NCI-H69 (cell line): ENCODE measurements at regions not wholly inside any gene's neighbourhood (a gene's known extent, or its start where the extent isn't known, plus 50 kb on each side); places are given as distances from the start of the nearest gene placed in this dataset.

ENCODE experiments used
- DNase-seq: peaks from one replicate; lab custom pipeline; 2025; lab: John Stamatoyannopoulos, UW

DNA sequence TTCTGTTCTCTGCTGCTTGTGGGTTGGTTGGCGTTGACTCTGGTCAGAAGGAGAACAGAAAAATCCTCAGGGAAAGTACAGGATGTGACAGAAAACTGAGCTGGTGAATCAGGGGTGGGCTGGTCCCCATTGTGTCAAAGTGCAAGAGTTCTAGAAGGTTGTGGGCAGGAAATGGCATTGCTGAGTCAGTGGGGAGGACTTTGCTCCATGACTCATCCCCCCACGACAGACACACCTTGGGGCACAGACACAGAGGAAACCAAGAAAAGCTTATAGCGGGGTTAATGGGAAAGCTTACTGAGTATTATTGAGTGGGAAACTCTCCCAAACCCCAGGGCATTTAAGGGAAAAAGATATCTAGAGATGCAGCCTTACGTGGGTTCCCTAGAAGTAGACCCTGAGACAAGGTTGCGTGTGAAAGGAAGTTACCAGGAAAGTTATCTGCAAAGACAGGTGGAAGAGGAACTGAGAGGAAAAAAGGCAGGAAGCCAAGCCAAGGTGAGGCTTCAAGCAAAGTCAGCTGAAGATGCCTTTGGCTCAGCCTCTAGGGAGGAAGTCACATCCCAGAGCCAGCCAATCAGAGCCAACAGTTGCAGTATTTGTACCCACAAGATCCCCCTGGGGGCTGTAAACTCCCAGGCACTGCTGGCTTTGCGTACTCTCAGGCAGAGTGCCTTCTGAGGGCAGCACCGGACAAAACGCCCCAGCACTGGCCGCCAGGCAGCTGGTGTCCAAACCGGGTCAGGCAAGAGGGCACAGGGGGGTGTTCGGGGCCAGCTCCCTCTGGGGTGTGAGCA is 86.4 kb downstream of the FOXL1 start:
- DNase-seq: no peak

DNA sequence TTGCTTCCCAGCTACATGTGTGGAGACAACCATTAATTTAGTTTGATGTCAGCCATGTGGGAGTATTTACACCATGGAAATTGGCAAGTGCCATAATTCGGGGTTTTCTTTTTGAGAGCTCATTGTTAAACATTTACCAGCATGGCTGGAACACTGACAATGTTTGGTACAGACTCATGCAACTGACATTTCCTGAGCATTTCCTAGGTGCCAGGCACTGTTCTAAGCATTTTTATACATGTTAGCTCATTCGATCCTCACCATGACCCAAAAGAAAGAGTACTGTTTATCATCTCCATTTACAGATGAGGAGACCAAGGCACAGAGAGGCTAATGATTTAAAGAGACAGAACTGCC is 86.9 kb downstream of the FOXL1 start:
- no peak for DNase-seq

DNA sequence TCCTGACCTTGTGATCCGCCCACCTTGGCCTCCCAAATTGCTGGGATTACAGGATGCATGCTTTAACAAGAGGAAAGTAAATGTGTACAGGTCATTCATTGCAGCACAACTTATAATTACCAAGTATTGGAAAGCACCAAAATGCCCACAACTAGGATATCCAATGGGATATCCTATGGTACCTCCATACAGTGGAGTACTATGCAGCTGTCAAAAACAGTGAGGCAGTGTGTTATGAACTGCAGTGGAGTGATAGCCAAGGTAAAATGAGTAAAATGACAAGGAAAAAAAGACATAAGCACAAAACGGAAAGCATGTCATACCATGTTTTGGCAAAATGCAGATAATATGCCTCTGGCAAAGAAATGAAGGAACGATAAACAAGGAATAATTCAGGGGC is 87.6 kb downstream of the FOXL1 start:
- DNase-seq: no peak

DNA sequence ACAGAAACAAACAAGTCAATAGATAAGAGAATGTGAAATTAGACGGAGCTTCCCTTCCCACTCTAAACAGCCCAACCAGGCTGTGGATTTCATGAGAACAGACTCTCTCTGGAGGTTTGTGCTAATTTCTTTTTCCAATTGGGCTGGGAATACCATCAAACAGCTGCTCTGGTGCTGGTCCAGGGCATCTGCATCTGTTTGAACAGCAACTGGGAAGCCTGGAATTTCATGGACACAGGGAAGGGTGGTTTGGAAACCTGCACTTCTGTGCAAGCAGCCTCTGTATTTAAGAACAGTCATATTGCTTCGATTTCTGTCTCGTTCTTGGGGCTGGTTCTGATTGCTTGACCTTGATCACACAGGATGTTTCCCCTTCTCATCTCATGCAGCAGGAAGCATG is 88.7 kb downstream of the FOXL1 start:
- DNase-seq: no peak

DNA sequence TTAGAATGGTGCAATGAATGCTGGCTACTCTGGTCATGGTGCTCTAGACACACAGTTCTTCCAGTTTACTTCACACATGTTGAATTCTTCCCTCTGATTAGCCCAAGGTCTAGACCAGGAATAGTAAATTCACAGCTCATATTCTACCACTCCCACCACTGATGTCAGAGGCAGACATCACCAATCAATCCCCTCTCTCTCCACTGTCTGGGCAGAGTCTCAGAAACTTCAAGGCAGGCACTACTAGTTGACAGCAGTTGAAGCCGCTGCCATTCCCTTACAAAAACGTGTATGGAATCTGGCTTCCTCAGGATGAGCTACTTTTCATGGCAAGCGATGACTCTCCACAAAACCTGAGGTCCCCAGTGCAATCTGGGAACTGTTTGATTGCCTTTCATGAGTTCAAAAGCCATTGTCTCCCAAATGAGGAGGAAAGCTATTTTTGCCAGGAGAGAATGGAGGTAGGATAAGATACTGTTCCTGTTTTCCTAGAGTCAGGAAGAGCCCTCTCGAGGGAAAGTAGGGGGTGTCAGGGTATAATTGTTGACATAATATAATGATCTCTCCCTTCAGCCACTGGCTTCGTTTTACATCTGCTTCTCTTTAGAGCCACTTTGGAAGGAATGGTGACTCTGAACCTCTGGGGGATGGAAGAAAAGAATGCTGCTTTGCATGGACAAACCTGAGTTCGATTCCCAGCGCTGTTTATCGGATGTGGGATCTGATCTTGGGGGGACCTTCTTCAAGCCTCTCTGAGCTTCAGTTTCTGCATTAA is 90.0 kb downstream of the FOXL1 start:
- no peak for DNase-seq

DNA sequence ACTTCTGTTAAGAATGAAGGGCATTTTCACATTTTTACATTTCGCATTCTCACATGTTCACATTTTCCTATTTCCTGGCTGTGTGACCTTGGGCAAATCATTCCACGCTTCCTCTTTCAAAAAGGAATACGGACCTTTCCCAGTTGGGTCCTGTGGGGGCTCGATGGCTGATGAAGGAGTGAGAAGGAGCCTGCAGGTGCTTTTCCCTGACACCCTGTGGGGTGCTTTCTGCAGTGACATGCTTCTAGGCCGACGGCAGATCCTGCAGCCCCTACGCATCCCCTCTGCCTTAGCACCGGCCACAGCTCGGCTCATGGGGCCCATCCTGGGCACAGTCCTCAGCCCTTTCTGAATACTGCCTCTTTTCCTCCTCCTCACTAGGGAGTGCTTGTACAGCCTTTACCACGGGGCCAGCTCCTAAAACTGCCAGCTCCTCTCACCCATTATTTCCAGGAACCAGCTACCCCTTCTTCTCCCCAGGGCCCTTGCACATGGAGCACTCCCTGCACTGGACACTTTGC is 91.0 kb downstream of the FOXL1 start:
- no peak for DNase-seq

DNA sequence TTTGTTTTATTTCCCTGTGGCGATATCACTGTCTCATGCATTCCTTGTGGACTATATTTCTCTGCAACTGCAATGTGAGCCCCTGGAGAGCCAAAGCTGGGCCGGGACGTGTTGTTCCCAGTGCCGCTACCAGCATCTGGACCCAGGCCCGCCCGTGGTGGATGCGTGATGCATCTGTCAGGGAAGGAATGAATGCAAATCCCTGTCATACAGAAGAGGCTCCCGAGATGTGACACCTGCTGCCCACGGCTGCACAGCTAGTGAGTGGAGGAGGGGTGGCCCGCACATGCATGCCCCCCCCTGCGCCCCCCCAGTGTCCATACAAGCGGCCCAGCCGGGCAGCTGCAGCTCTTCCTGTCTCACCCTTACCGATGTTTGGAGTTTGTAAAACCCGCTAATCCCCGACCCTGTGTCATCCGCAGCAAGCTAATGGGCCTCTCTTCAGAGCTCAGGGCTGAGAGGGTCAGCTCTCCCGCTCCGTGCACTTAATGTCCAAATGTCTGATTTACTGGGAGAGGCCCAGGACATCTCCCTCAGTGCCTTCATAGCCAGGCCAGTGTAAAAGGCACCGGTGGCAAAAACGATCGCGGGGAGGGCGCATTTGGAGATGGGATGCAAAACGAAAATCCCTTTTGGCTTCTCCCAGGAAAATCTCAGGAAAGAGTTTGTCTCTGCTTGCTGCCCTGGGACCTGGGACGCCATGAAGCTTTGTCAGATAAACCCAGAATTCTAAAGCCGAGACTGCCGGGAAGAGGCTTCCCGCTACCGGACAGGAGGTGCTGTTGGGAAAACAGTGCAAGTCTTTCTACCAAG is 91.8 kb downstream of the FOXL1 start:
- no peak for DNase-seq

DNA sequence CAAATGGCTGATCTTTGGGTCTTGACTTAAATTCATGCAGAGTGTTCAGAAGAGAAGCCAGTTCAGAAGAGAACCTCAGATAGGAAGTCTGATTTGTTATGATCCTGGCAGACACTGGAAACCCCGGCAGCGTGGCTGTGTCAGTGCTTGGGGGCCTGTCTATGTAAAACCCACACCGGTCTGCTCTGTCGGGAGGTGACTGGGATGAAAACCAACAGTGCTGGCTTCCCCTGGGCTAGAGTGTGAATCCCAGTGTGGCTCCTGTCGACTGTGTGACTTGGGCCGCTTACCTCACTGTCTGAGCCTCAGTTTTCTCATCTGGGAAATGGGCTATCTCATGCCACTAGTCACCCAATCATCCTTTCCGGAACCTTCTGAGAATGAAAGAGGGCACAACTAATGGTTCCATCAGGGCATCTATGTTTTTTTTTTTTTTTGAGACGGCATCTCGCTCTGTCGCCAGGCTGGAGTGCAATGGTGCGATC is 92.4 kb downstream of the FOXL1 start:
- no peak for DNase-seq

DNA sequence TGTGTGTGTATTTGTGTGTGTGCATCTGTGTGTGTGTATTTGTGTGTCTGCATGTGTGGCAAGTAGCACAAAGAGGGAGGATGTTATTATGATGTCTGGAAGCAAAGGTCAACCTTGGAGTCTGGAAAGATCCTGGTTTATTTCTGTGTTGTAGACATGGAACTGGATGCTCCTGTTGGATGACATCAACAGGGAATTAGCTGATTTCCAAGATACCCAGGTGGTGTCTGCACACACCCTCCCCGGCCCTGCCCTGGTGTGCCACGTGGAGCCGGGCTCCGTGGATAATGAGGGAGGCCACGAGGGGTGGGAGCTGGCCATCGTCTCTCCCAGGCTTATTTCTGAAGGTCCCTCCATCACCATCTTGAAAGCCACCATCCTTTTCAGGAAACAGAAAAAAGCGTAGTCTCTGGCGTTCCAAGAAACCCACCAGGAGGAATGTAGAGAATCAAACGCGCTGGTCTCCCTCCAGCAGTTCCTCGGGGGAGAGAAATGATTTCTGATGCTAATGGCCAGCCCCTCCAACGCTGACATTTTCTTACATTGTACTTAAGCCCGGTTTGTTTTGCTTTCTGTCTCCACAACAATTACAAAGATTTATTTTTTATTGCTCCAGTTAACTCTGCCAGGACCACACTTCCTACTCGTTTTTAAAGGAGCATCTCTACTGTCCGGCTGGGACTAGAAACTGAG is 93.3 kb downstream of the FOXL1 start:
- DNase-seq: no peak

DNA sequence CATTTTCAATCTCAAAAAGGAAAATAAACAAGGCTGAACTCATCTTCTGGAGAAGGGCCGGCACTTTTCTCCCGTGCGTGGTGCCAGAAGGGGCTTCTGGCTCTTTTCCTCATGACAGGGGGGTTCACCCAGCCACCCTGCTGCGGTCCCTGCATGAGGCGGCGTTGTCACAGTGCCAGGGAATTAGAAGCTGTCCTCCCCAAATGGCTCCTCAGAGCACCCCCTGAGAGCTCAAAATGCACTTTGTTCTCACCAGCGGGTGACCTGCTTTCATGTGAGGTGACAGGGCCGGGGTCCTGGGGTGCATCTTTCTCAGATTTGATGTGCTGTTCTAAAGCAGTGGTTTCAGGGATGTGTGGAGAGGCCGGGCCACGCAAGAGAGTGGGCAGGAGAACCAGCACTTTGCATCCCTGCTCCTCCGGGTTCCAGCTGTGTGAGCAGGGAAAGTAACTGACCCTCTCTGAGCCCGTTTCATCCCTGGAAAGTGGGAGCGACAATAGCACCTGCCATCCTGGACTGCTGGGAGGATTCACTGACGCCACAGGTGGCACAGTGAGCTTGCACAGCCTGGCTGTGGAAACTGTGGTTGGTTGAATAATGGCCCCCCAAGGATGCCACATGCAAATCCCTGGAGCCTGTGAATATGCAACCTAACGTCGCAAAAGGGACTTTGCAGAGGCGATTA is 94.0 kb downstream of the FOXL1 start:
- no peak for DNase-seq

DNA sequence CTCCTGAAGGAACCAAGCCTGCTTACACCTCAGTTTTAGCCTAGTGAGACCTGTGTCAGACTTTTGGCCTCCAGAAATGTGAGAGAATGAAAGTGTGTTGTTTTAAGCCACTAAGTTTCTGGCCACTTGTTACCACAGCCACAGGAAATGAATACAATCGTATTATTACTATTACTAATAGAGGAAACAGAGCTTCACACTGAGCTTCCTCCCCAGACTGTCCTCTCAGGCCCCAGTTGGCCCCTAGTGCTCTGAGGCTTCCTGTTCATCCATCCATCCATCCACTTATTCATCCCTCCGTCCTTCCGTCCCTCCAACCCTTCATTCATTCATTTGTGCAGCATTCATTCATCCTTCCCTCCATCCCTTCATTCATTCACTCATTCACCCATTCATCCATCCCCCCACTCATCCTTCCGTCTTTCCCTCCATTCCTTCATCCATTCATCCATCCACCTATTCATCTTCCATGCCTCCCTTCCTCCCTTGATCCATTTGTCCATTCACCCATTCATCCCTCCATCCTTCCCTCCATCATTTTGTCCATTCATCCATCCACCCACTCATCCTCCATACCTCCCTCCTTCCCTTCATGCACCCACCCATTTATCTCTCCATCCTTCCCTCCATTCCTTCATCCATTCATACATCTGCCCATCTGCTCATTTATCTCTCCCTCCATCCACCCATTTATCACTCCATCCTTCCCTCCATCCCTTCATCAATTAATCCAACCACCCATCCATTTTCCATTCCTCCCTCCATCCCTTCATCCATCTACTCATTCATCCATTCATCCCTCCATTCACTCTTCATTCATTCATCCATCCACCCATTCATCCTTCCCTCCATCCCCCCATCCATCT is 95.0 kb downstream of the FOXL1 start:
- no peak for DNase-seq

DNA sequence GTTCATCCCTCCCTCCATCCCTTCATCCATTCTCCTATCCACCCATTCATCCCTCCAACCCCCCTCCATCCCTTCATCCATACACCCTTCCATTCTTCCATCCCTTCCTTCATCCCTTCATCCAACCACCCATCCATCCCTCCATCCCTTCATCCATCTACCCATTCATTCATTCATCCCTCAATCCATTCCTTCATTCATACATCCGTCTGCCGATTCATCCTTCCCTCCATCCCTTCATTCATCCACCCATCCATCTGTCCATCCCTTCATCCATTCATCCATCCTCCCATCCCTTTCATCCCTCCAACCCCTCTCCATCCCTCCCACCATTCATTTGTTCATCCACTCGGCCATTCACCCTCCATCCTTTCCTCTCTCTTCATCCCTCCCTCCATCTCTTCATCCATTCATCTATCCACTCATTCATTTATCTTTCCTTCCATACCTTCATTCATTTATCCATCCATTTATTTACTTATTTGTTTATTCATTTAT is 95.7 kb downstream of the FOXL1 start:
- no peak for DNase-seq

DNA sequence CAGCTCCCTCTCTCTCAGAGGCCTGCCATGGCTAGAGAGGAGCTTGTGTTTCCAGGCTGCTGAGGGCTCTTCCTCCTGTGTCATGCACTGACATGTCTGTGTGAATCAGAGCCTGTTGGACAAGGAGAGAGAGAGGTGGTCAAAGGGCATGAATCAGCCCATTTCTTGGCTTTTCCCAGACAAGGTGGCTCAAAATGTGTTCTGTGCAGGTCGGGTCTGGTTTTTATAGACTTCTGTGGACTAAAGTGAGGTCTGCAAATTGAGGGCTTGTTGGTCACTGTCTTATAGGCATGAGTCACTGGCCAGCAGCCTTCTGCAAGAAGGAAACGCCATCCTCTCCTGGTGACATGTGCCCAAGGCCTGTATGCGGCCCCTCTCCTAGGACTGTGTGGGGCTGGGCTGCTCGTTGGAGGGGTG is 97.9 kb downstream of the FOXL1 start:
- DNase-seq: no peak

DNA sequence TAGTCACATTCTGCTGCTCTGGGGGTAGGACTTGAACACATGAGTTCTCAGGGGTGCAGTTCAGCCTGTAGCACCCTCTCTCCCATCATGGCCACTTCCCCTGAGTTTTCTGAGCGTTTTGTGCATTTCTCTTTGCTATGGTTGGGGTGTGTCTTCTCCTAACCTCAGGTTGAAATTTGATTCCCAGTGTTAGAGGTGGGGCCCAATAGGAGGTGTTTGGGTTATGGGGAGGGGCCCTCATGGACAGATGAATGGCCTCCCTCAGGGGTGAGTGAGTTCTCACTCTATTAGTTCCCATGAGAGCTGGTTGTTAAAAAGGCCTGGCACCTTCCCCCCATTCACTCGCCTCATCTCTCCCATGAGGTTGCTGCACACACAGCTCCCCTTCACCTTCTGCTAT is 101.1 kb downstream of the FOXL1 start:
- DNase-seq: no peak

DNA sequence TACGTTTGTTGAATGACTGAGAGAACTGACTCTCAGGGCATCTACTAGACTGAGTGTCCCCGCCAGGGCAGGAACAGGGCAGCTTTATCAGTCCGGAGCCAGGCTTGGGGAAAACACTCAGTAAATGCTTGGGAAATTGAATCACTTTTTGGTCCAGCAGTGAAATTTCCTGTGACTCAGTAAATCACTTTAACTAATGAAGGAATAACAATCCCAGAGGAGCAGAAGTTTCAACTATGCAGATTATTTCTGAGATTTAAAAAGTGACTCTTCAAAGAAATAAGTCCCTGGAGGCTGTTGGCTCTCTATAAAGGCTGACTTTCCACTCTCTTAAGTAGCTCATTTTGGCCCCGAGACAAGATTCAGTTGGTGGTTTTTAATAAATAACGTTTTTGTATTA is 101.8 kb downstream of the FOXL1 start:
- no peak for DNase-seq

DNA sequence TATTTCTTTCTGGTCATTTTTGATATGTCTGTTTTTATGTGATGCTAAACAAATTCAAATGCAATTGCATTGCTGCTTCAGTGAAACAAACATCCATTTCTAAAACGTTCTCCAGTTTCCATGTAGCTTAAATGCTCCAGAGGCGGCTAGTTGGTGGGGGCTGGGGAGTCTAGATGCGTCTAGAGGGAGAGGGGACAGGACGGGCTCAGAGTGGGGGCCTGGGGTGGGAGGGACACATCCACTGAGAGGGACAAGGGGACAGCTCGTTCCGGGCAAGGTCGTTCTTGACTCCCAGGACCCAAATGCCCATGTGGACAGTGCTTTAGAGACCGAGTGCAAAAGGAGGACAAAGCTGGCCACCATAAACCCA is 102.3 kb downstream of the FOXL1 start:
- DNase-seq: no peak

DNA sequence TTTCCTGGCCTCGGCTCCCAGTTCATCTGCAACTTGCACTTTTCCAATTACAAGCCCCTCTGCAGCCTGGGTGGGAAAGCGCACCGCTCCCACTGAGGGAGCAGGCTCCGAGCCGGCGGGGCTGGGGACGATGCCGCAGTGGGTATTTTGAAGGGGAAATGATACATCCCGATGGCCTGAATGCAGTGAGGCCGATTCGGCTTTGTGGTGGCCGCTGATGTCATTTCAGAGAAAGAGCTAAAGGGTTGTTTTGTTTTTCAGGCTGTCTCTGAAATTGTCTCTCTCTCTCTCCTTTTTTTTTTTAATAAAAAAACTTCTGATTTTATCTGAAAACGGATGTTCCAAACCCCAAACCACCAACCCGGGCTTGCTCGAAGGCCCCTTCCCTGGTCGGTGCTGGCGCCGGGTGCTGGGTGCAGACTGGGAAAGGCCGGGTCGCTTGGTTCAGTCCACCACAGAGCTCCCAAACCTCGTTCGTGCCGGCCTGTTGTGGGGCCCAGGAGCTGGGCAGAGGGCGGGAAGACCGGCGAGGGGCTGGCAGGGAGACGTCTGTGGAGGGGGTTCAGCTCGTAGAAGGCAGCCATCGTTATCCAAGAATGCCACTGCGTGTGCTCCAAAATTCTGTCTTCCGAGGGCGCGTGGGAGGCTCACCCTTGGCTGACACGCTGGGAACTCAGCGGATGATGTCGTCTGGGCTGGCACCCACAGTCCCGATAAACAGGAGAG is 102.8 kb downstream of the FOXL1 start:
- DNase-seq: no peak

DNA sequence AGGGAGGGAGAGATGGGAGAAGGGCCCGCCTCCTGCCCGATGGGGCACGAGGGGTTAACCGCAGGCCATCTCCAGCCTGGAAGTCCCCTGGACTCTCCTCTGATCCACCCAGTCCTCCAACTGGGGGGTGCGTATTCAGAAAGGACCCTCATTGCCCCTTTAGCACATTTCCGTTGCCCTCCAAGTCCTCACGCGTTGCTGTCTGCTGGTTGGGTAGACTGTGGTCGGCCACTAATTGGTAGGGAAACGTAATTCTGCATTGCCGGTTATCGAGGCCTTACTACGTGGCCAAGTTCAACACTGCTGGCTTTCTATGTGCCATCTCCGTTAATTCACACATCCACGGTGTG is 103.4 kb downstream of the FOXL1 start:
- DNase-seq: no peak

DNA sequence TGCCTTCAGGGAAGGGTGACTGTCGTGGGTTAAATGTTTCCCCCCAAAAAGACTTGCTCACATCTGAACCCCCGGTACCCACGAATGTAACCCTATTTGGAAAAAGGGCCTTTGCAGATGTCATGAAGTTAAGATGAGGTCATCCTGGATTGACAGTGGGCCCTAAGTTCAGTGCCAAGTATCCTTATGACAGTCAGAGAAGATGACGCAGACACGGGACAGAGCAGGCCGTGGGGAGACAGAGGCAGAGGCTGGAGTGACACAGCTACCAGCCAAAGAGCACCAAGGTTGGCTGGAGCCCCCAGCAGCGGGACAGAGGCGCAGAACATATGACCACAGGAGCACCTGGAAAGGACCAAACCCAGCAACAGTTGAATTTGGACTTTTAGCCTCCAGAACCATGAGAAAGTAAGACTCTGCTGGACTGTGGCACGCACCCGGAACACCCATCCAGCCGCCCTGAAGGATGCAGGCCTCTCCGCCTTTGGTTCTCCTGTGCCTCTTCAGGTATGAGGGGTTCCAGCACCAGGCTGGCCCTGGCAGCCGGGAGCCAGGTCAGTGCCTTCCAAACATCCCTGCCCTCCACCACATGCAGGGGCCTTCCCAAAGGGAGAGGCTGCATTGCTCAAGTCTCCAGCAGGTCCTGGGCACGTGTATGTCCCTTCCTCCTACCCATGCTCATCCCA is 104.0 kb downstream of the FOXL1 start:
- no peak for DNase-seq
